Mesothelial cell of epicardium (in vitro differentiated cells): ENCODE measurements at regions not wholly inside any gene's neighbourhood (a gene's known extent, or its start where the extent isn't known, plus 50 kb on each side); places are given as distances from the start of the nearest gene placed in this dataset.

Source experiments
- DNase-seq, 2 experiments: peaks; one replicate each; pipeline ENCODE4 v3.0.0; 2021; ENCODE audit warnings: low spot score in 2 of 2; ENCODE audit not compliant: unreplicated experiment in 2 of 2
- H3K27ac Mint-ChIP-seq: 2 replicates; pipeline ENCODE4 v1.8.0; 2021; ENCODE audit warnings: mixed read lengths
- H3K27me3 Mint-ChIP-seq: 2 replicates; pipeline ENCODE4 v1.8.0; 2021; ENCODE audit warnings: low read depth, mixed read lengths
- H3K36me3 Mint-ChIP-seq: 2 replicates; pipeline ENCODE4 v1.8.0; 2021; ENCODE audit warnings: mixed read lengths
- H3K4me1 Mint-ChIP-seq: 2 replicates; pipeline ENCODE4 v1.8.0; 2021; ENCODE audit warnings: mixed read lengths
- H3K4me3 Mint-ChIP-seq: 2 replicates; pipeline ENCODE4 v1.8.0; 2021; ENCODE audit warnings: mild to moderate bottlenecking, moderate library complexity, mixed read lengths
- H3K9me3 Mint-ChIP-seq: 2 replicates; pipeline ENCODE4 v1.8.0; 2021; ENCODE audit warnings: mixed read lengths
- TF ChIP-seq, protein P1 (sequence below): fragments of 200-600 bp; sonication (generic); IDR thresholded peaks from one replicate; pipeline ENCODE4 v1.5.0; 2021; ENCODE audit warnings: antibody characterized with exemption; ENCODE audit not compliant: unreplicated experiment

DNA sequence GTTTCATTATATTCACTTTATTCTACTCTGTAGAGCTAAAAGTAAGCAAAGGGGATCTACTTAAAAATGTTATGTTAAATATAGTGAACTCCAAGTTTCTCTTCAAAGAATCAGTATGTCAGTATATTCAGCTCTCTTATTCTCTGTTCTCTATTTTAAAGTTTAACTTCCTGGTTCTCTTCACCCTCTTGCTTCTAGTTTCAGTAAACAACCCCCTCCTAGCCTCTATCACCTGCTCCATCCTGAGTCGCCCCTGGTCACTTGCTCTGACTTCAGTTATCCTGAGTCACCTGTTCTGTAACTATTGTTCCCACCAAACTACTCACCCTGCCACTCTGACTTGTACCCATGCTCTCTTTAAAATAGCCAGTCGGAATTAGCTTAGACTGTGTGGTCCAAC lies 180.9 kb upstream of the AADAT start:
- peaks cover 2% of the 10 kb centered on the region for H3K36me3 Mint-ChIP-seq
- H3K27ac Mint-ChIP-seq = no peak overlapping the region
- no peak for DNase-seq
- peaks cover 26% of the 10 kb centered on the region for H3K9me3 Mint-ChIP-seq
- H3K4me3 Mint-ChIP-seq = no peak overlapping the region
- TF ChIP-seq, protein P1, sequence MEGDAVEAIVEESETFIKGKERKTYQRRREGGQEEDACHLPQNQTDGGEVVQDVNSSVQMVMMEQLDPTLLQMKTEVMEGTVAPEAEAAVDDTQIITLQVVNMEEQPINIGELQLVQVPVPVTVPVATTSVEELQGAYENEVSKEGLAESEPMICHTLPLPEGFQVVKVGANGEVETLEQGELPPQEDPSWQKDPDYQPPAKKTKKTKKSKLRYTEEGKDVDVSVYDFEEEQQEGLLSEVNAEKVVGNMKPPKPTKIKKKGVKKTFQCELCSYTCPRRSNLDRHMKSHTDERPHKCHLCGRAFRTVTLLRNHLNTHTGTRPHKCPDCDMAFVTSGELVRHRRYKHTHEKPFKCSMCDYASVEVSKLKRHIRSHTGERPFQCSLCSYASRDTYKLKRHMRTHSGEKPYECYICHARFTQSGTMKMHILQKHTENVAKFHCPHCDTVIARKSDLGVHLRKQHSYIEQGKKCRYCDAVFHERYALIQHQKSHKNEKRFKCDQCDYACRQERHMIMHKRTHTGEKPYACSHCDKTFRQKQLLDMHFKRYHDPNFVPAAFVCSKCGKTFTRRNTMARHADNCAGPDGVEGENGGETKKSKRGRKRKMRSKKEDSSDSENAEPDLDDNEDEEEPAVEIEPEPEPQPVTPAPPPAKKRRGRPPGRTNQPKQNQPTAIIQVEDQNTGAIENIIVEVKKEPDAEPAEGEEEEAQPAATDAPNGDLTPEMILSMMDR = no peak
- H3K4me1 Mint-ChIP-seq = no peaks in the 10 kb centered on the region
- no peaks in the 10 kb centered on the region for H3K27me3 Mint-ChIP-seq

DNA sequence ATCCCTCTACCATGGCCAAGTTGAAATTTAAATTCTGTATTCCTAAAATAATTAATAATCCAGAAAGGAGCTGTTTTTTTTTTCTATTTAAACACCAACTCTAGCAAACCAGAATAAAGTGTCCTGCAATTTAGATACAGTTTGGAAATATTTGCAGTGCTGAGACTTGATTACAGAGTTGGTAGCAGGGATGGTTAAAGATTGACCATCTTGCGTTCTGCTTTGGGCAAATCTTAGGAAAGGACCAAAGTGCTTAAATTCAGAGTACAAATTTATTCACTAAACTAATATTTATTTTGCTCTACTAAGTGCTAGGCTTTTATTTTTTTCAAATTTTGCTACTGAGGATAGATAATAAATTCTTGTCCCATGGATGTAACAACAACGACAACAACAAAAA lies 180.2 kb upstream of the AADAT start:
- Mint-ChIP-seq H3K27ac (no peak overlapping the region), H3K27me3 (no peaks in the 10 kb centered on the region), H3K9me3 (peaks cover 26% of the 10 kb centered on the region), H3K4me3 (no peak overlapping the region), H3K4me1 (no peaks in the 10 kb centered on the region), H3K36me3 (peaks cover 2% of the 10 kb centered on the region)
- no peak for DNase-seq
- TF ChIP-seq, protein P1 = no peak

DNA sequence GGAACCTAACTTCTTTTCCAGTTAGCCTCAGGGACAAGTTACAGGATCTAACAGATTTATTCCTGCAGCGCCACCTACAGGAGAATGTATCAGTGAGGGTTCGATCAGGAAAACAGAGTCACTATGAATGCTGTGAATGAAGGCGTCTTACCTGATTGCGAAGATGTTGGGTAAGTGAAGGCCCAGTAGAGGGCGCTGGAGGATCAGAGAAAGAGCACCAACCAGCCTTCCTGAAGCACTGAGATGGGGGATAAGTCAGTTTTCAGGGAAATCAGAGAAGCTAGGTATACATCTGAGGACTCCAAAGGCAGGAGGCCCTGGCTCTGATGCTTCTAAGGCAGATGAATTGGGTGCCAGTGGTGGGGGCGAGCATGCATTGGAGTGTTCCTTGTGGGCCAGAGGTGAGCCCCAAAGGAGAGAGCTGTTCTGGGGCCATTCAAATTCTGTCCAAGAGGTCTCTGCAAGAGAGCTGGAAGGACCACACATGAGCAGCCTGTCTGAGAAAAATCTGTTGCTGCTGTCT lies 169.9 kb upstream of the AADAT start:
- Mint-ChIP-seq H3K27me3 (no peaks in the 10 kb centered on the region), H3K36me3 (no peaks in the 10 kb centered on the region), H3K9me3 (no peaks in the 10 kb centered on the region), H3K4me3 (no peak overlapping the region), H3K27ac (no peak overlapping the region), H3K4me1 (peaks cover 9% of the 10 kb centered on the region)
- TF ChIP-seq, protein P1 = peak; percentile 94
- peak; percentile 78 to 87 for DNase-seq

DNA sequence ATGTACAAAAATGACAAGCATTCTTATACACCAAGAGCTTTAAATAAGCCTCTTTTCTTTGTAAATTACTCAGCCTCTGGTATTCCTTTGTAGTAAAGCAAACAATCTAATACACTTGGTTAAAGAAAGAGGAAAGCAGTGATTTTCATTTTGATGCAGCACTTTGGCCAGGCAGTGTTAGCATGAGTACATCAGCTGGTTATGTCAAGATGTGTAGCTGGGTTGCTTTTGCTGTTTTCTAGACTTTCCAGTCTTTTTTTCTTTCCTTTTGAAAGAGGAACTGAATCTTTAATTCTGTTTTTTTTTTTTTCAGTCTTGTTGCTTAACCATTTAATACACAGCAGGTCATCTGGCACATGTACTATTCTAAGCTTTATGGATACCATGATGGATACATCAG lies 167.1 kb upstream of the AADAT start:
- Mint-ChIP-seq H3K27ac (no peak overlapping the region), H3K9me3 (no peaks in the 10 kb centered on the region), H3K4me3 (no peak overlapping the region), H3K4me1 (peaks cover 11% of the 10 kb centered on the region), H3K27me3 (no peaks in the 10 kb centered on the region), H3K36me3 (no peaks in the 10 kb centered on the region)
- TF ChIP-seq, protein P1 = no peak
- no peak for DNase-seq

DNA sequence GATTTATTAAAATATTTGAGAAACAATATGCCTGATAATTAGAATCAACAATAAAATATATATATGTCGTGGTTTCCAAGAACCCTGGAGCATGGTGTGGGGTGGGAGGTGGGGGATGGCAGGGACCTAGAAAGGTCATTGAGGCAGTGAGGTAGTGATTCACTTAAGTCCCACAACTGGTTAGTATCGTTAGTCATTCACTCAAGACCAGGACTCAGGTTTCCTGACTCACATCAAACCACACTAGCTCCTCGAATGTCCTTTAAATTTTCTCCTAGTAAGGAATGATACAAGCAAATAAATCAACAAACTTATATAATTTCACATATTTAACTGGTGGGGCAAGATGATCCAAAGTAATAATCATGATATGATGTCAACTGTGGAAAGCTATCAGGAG lies 158.8 kb upstream of the AADAT start:
- no peaks in the 10 kb centered on the region for H3K9me3 Mint-ChIP-seq
- no peak overlapping the region for H3K4me3 Mint-ChIP-seq
- TF ChIP-seq, protein P1 = no peak
- no peaks in the 10 kb centered on the region for H3K36me3 Mint-ChIP-seq
- no peak overlapping the region for H3K27ac Mint-ChIP-seq
- H3K27me3 Mint-ChIP-seq = no peaks in the 10 kb centered on the region
- H3K4me1 Mint-ChIP-seq = peaks cover 22% of the 10 kb centered on the region
- DNase-seq = no peak

DNA sequence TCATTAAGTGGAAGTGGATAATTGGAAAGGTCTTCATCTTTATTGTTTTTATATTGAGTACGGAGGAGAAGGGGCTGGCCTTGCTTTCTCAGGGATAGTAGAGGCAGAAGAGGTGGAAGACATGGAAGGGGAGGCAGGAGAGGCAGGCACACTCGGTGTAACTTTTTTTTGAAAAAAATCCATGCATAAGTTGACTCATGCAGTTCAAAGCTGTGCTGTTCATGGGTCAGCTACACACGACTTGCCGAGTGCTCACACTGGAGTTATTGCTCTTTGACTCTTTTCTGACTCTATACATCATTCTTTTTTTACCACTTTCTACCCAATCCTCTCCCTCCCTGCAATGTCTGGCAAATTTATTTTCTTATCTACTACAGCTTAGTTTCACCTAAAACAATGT lies 158.3 kb upstream of the AADAT start:
- H3K4me3 Mint-ChIP-seq = no peak overlapping the region
- H3K9me3 Mint-ChIP-seq = no peaks in the 10 kb centered on the region
- no peaks in the 10 kb centered on the region for H3K36me3 Mint-ChIP-seq
- TF ChIP-seq, protein P1 = no peak
- H3K4me1 Mint-ChIP-seq = peaks cover 27% of the 10 kb centered on the region
- DNase-seq = no peak
- peak overlapping the region; percentile 45 for H3K27ac Mint-ChIP-seq
- no peaks in the 10 kb centered on the region for H3K27me3 Mint-ChIP-seq
